H1 (cell line): ENCODE measurements at regions not wholly inside any gene's neighbourhood (a gene's known extent, or its start where the extent isn't known, plus 50 kb on each side); places are given as distances from the start of the nearest gene placed in this dataset.
"Not testable (repeated sequence)": the region's sequence is repeated elsewhere in the genome, so short reads cannot be mapped to it uniquely, and the experiment has no call there.

Experiments used
- CTCF ChIA-PET: fragments of 300-600 bp; sonication (Branson Sonifier 250); formaldehyde crosslinking; loops from one replicate; lab custom pipeline; 2021; ENCODE audit not compliant: partially characterized antibody; lab: Charles Lee
- POLR2A ChIA-PET: fragments of 300-600 bp; sonication (Branson Sonifier 250); formaldehyde crosslinking; loops from one replicate; lab custom pipeline; 2021; ENCODE audit warnings: inconsistent platforms; ENCODE audit not compliant: partially characterized antibody; lab: Charles Lee
- DNase-seq, 2 experiments: peaks; one replicate each; pipeline versions ENCODE4 v3.0.0 to v3.0.0-alpha.2; 2010 to 2022; ENCODE audit warnings: low spot score in 2 of 2, low read depth in 1 of 2, mixed read lengths in 1 of 2
- FAIRE-seq: peaks from 2 replicates; lab custom pipeline; 2011; peaks lifted over from hg19 to GRCh38; lab: Jason Lieb, UNC
- H2AFZ ChIP-seq: 2 replicates; pipeline ENCODE4 v1.8.1; 2012; ENCODE audit warnings: low read length, inconsistent platforms
- H2AK5ac ChIP-seq: 2 replicates; pipeline ENCODE4 v1.6.1; 2013; ENCODE audit warnings: low read depth, low read length
- H2BK120ac ChIP-seq: replicated peaks from 2 replicates; pipeline ENCODE3; 2013; ENCODE audit warnings: low read depth, low read length, inconsistent platforms
- H2BK12ac ChIP-seq: 2 replicates; pipeline ENCODE4 v1.6.1; 2013; ENCODE audit warnings: low read depth, low read length
- H2BK15ac ChIP-seq: 2 replicates; pipeline ENCODE4 v1.6.1; 2013; ENCODE audit warnings: low read length
- H2BK20ac ChIP-seq: 2 replicates; pipeline ENCODE4 v1.6.1; 2013; ENCODE audit warnings: low read length
- H2BK5ac ChIP-seq: 2 replicates; pipeline ENCODE4 v1.6.1; 2013; ENCODE audit warnings: low read depth, low read length
- H3K14ac ChIP-seq: 2 replicates; pipeline ENCODE4 v1.6.1; 2013; ENCODE audit warnings: inconsistent platforms; ENCODE audit not compliant: insufficient read length
- H3K18ac ChIP-seq: 2 replicates; pipeline ENCODE4 v1.6.1; 2013; ENCODE audit warnings: low read length; ENCODE audit errors: extremely low read depth
- H3K23ac ChIP-seq: 2 replicates; pipeline ENCODE4 v1.6.1; 2013; ENCODE audit warnings: inconsistent platforms; ENCODE audit not compliant: insufficient read length
- H3K23me2 ChIP-seq: 2 replicates; pipeline ENCODE4 v1.6.1; 2013; ENCODE audit warnings: low read depth, low read length
- H3K27ac ChIP-seq: 2 replicates; pipeline ENCODE4 v1.6.1; 2011; ENCODE audit warnings: low read depth, low read length, inconsistent platforms
- H3K27me3 ChIP-seq, 4 experiments: replicated peaks in 1 of 4; 1 replicate in 1 of 4; 2 replicates in 3 of 4; pipeline versions ENCODE4 v1.6.1 to v1.8.1; 2011 to 2013; ENCODE audit warnings: low read length in 3 of 4, mild to moderate bottlenecking in 3 of 4, inconsistent platforms in 2 of 4, mixed read lengths in 2 of 4, moderate library complexity in 1 of 4; ENCODE audit not compliant: control insufficient read depth in 3 of 4, insufficient read depth in 3 of 4; ENCODE audit errors: extremely low read depth in 1 of 4
- H3K36me3 ChIP-seq, 4 experiments: 2 replicates each; pipeline versions ENCODE4 v1.6.1 to v1.8.1; 2011 to 2013; ENCODE audit warnings: mild to moderate bottlenecking in 4 of 4, low read length in 3 of 4, moderate library complexity in 2 of 4, control low read depth in 1 of 4, inconsistent platforms in 1 of 4; ENCODE audit not compliant: insufficient read depth in 4 of 4, control insufficient read depth in 2 of 4
- H3K4ac ChIP-seq: replicated peaks from 2 replicates; pipeline ENCODE3; 2013; ENCODE audit warnings: low read length, low read depth, mixed read lengths, inconsistent platforms; ENCODE audit not compliant: insufficient read length
- H3K4me1 ChIP-seq, 4 experiments: replicated peaks in 1 of 4; 1 replicate in 1 of 4; 2 replicates in 3 of 4; pipeline versions ENCODE4 v1.6.1 to v1.8.1; 2011 to 2013; ENCODE audit warnings: low read length in 3 of 4, inconsistent platforms in 2 of 4, mixed read lengths in 1 of 4; ENCODE audit not compliant: insufficient read depth in 4 of 4, control insufficient read depth in 3 of 4
- H3K4me2 ChIP-seq, 2 experiments: 2 replicates each; pipeline versions ENCODE4 v1.6.1 to v1.8.1; 2011 to 2013; ENCODE audit warnings: low read depth in 2 of 2, low read length in 2 of 2, control low read depth in 1 of 2, inconsistent platforms in 1 of 2, mild to moderate bottlenecking in 1 of 2; ENCODE audit not compliant: insufficient read depth in 1 of 2
- H3K4me3 ChIP-seq, 4 experiments: fragments of 200-600, 300-600 bp in 1 of 4; sonication (generic), shearing (Covaris generic), sonication (Bioruptor Twin) in 1 of 4; 2 replicates each; pipeline versions ENCODE4 v1.5.1 to v1.8.1; 2011 to 2016; ENCODE audit warnings: low read length in 4 of 4, low read depth in 3 of 4, control low read depth in 2 of 4, inconsistent platforms in 2 of 4, mild to moderate bottlenecking in 2 of 4, mixed read lengths in 1 of 4, moderate library complexity in 1 of 4; ENCODE audit not compliant: insufficient read depth in 2 of 4; ENCODE audit errors: extremely low read depth in 1 of 4
- H3K56ac ChIP-seq: replicated peaks from 2 replicates; pipeline ENCODE3; 2013; ENCODE audit warnings: low read depth, mild to moderate bottlenecking, mixed read lengths, low read length, inconsistent platforms; ENCODE audit not compliant: insufficient read length
- H3K79me1 ChIP-seq: 2 replicates; pipeline ENCODE4 v1.6.1; 2013; ENCODE audit warnings: low read depth, low read length, control low read depth
- H3K79me2 ChIP-seq, 2 experiments: 2 replicates each; pipeline versions ENCODE4 v1.6.1 to v1.8.1; 2012 to 2013; ENCODE audit warnings: low read length in 2 of 2, mild to moderate bottlenecking in 2 of 2, inconsistent platforms in 1 of 2; ENCODE audit not compliant: insufficient read depth in 2 of 2, control insufficient read depth in 1 of 2
- H3K9ac ChIP-seq, 4 experiments: replicated peaks in 1 of 4; 1 replicate in 1 of 4; 2 replicates in 3 of 4; pipeline versions ENCODE4 v1.6.1 to v1.8.1; 2011 to 2013; ENCODE audit warnings: low read depth in 3 of 4, low read length in 3 of 4, control low read depth in 2 of 4, mild to moderate bottlenecking in 2 of 4, moderate library complexity in 2 of 4, inconsistent platforms in 1 of 4; ENCODE audit errors: extremely low read depth in 1 of 4
- H3K9me3 ChIP-seq, 2 experiments: 2 replicates each; pipeline versions ENCODE4 v1.6.1 to v1.8.1; 2012 to 2013; ENCODE audit warnings: mild to moderate bottlenecking in 2 of 2, moderate library complexity in 2 of 2, control low read depth in 1 of 2, inconsistent platforms in 1 of 2, low read depth in 1 of 2, low read length in 1 of 2, mixed read lengths in 1 of 2; ENCODE audit not compliant: insufficient read depth in 2 of 2
- H4K20me1 ChIP-seq, 2 experiments: replicated peaks in 1 of 2; 2 replicates each; pipeline versions ENCODE3 to v1.8.1; 2011 to 2013; ENCODE audit warnings: inconsistent platforms in 2 of 2, low read length in 2 of 2, mild to moderate bottlenecking in 1 of 2; ENCODE audit not compliant: insufficient read depth in 2 of 2, control insufficient read depth in 1 of 2
- H4K5ac ChIP-seq: 2 replicates; pipeline ENCODE4 v1.6.1; 2013; ENCODE audit warnings: low read length, low read depth, mixed read lengths, inconsistent platforms; ENCODE audit not compliant: insufficient read length
- H4K8ac ChIP-seq: 2 replicates; pipeline ENCODE4 v1.8.0; 2013; ENCODE audit warnings: mild to moderate bottlenecking, moderate library complexity, low read length, inconsistent platforms; ENCODE audit not compliant: insufficient read depth; ENCODE audit errors: extremely low read depth
- H4K91ac ChIP-seq: replicated peaks from 2 replicates; pipeline ENCODE3; 2013; ENCODE audit warnings: low read length, mixed read lengths, inconsistent platforms; ENCODE audit not compliant: insufficient read length
- RAD21 ChIP-seq, 2 experiments: IDR thresholded peaks in 1 of 2; conservative IDR thresholded peaks in 1 of 2; 2 replicates each; pipeline ENCODE4 v1.6.1; 2011; ENCODE audit warnings: low read depth in 2 of 2, low read length in 2 of 2, improper control_type of control experiment in 1 of 2, inconsistent platforms in 1 of 2, mild to moderate bottlenecking in 1 of 2, moderate library complexity in 1 of 2
- WGBS, 2 experiments: shearing (Covaris generic) in 1 of 2; methylation state at CpG; one replicate each; pipeline versions ENCODE4 v1.1.6 to v1.1.7; 2013 to 2015; ENCODE audit warnings: low lambda C conversion rate in 2 of 2, mixed read lengths in 2 of 2, inconsistent platforms in 1 of 2, low coverage in 1 of 2, missing lambda C conversion rate in 1 of 2; ENCODE audit not compliant: insufficient replicate concordance in 2 of 2, insufficient coverage in 1 of 2, insufficient read length in 1 of 2; ENCODE audit errors: extremely low coverage in 1 of 2, missing lambda C conversion rate in 1 of 2; 5-methylcytosine and 5-hydroxymethylcytosine counted together
- TF ChIP-seq, protein P1 (sequence below), 3 experiments: IDR thresholded peaks; 1 replicate in 2 of 3; 2 replicates in 1 of 3; pipeline versions ENCODE4 v1.5.1 to v1.6.1; 2011; ENCODE audit warnings: low read length in 3 of 3, mild to moderate bottlenecking in 3 of 3, inconsistent platforms in 2 of 3, low read depth in 1 of 3, moderate library complexity in 1 of 3; ENCODE audit not compliant: insufficient read depth in 1 of 3; ENCODE audit errors: control extremely low read depth in 1 of 3

DNA sequence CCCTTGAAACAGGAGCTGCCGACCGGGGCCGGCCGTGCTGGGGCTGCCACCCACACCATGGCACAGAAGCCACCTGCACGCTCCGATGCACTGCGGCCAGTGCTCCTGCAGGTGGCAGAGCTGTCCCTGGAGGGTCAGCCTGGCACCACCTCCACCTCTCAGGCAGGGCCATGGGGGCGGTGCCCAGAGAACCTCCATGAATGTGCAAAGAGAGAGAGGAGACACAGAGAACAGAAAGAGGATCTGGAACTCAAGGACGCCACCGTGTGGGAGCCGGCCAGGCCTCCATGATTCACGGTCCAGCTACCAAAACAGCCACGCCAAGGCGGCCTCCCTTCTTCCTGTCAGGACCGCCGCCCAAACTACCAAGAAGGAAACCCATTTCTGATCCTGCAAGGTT, 5397.7 kb upstream of the TPTE start:
- H3K4me2 ChIP-seq, H3K4me3 ChIP-seq, H2BK12ac ChIP-seq, H3K14ac ChIP-seq, H3K23me2 ChIP-seq, H2AK5ac ChIP-seq, FAIRE-seq, H3K9ac ChIP-seq, POLR2A ChIA-PET, H2BK20ac ChIP-seq, H4K91ac ChIP-seq, H3K9me3 ChIP-seq, H4K20me1 ChIP-seq, H3K79me2 ChIP-seq, H2BK15ac ChIP-seq, H2AFZ ChIP-seq, H3K23ac ChIP-seq, H3K56ac ChIP-seq, H3K27ac ChIP-seq, H3K36me3 ChIP-seq, H2BK120ac ChIP-seq, H3K4me1 ChIP-seq, H3K79me1 ChIP-seq, H4K5ac ChIP-seq, H3K18ac ChIP-seq, H4K8ac ChIP-seq, H3K4ac ChIP-seq, H2BK5ac ChIP-seq, H3K27me3 ChIP-seq, CTCF ChIA-PET: not testable (repeated sequence)
- peak in 1 of 2 experiments; percentile 83 for DNase-seq
- peak; percentile 5 to 14; a peak in 1 of 4 replicates for TF ChIP-seq RAD21 (IDR thresholded peaks at IDR 0.05 in 1 of 2, conservative IDR thresholded peaks at IDR 0.05 in 1 of 2; ENCODE audit: low read depth in 2 of 2, low read length in 2 of 2)
- TF ChIP-seq, protein P1, sequence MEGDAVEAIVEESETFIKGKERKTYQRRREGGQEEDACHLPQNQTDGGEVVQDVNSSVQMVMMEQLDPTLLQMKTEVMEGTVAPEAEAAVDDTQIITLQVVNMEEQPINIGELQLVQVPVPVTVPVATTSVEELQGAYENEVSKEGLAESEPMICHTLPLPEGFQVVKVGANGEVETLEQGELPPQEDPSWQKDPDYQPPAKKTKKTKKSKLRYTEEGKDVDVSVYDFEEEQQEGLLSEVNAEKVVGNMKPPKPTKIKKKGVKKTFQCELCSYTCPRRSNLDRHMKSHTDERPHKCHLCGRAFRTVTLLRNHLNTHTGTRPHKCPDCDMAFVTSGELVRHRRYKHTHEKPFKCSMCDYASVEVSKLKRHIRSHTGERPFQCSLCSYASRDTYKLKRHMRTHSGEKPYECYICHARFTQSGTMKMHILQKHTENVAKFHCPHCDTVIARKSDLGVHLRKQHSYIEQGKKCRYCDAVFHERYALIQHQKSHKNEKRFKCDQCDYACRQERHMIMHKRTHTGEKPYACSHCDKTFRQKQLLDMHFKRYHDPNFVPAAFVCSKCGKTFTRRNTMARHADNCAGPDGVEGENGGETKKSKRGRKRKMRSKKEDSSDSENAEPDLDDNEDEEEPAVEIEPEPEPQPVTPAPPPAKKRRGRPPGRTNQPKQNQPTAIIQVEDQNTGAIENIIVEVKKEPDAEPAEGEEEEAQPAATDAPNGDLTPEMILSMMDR (IDR thresholded peaks at IDR 0.05; ENCODE audit: control extremely low read depth in 1 of 3, insufficient read depth in 1 of 3, low read depth in 1 of 3, low read length in 3 of 3) = peak in 2 of 3 experiments; percentile 22 to 25; a peak in 2 of 4 replicates
- WGBS, 2 experiments = no CpG with 5 or more reads among the region's 16 CpGs
